ENCODE measurements at regions not wholly inside any gene's neighbourhood (a gene's known extent, or its start where the extent isn't known, plus 50 kb on each side); places are given as distances from the start of the nearest gene placed in this dataset.

DNA sequence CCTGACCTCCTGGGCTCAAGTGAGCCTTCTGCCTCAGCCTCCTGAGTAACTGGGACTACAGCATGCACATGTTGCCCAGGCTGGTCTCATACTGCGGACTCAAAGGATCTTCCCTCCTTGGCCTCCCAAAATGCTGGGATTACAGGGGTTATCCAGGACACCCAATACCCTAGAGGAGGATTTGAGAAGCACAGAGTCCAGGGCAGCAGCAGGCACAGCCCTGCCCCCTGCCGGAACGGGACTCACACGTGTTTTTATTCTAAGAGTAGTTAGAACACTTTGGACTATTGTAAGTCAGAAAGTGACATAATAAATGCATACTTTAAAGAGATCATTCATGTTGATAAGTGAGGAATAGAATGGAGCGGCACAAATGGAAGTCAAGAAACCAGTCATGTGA is 80.2 kb downstream of the C6orf118 start:
- ATAC-seq (no peak), DNase-seq (ENCODE audit: missing footprints) (no peak)
- intact Hi-C loops (cut with DNase I): no loop called here

DNA sequence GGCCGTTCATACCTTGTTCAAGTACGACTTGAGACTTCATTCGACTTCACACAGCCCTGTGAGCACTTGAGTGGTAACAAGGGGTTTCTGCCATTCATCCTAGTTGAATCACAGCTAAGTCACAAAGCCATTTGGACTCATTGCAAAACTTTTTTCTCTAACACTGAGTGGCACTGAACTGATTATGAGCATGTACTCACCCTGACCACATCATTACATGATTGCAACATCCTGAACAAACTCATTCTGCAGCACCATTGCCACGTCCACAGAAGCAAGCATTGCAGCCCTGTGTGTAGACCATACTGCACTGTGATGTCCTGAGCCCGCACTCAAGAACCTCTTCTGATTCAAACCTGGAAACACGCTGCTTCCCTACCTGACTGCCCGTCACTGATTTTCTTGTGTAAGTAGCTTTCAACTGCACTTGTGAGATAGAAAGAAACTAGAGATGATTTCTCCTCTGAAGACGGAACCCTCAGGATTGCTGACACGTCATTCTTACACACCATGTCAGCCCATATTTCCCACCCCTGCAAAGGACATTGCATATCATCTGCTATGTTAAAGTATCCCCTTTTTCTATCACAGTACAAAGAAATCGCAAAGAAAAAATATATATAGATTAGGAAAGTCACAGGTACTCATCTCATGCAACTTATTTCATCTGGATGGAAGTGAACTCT is 81.6 kb downstream of the C6orf118 start:
- no peak for DNase-seq (ENCODE audit: missing footprints)
- no peak for ATAC-seq
- intact Hi-C loops (cut with DNase I): no loop called here

DNA sequence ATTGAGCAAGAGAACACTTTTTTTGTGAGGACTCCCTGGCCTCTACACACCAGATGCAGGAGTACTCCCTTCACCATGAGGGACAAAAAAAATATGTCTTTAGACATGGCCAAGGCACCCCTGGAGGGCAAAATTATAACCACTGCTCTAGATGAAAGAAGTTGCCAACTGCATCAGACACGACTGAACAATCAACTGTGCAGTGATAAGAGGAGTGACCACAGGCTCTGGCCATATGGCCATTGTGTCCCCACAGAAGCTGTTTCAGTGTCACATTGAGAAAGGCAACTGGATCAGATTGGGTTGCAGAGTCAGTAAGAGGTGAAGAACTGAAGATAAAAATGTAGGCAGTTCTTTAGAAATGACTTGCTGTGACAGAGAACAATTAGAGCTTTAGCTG is 85.7 kb downstream of the C6orf118 start:
- ATAC-seq: no peak
- intact Hi-C loops (cut with DNase I): no loop called here
- no peak for DNase-seq (ENCODE audit: missing footprints)

DNA sequence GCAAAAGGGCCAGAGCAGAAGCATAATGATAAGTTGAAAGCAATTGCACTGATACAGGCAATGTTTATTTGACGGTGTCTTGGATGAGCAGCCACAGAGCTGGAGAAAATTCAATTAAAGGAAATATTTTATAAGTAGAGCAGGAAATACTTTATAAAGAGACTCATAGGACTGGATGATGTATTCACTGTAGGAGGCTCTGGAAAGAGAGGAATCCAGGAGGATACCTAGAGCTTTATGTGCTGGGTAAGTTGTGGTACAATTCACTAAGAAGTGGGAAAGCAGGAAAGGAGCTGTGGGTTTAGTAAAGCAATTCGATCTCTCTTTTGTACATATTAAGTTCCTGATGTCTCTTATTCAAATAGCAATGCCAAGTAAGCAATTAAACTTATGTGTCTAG is 86.3 kb downstream of the C6orf118 start:
- ATAC-seq: no peak
- intact Hi-C loops (cut with DNase I): no loop called here
- DNase-seq (ENCODE audit: missing footprints): no peak

DNA sequence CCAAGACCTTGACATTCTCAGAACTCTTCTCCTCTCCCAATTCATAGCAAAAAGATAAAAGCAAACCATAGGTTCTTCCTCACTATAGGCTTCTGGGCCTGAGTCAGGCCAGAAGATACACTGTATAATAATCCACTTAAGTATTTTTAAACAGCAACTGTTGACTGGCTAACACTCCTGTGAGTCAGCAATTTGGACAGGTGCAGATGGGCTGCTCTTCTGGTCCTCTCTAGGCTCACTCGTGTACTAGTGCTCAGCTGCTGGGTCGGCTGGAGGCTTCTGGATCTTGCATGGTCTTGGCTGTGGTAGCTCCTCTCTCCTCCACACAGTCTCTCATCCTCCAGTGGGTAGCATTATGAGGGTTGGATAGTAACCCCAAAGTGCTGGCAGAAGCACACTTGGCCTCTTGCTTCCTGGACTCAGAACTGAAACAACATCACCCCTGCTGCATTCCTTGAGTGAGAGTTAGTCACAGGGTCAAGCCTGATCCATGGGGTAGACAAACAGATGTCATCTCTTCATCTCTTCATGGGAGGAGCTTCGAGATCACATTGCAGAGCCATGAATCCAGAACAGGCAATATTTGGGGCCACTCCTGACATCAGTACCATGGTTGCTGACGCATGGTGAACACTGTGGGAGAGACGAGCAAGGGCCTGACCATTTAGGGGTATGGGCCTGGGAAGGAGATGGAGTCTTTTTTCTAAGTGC is 86.9 kb downstream of the C6orf118 start:
- intact Hi-C loops (cut with DNase I): no loop called here
- DNase-seq (ENCODE audit: missing footprints) (no peak), ATAC-seq (no peak)

DNA sequence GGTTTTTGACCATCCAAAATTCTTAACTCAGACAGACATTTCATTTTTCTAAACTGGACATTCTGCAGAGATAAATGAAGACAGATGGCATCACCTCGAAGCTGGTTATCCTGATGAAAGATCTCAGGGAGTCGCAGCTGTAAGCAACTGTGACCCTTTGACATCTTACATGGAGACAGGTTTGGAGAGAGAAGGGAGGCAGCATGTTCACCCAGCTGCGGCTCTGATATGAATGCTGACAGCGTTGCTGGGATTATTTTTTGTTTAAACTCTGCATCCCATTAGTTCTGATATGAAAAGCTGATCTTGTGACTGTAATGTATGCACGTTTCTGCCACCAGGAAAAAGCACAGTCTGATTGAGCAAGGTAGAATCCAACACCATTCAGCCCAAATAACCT is 89.4 kb downstream of the C6orf118 start:
- DNase-seq (ENCODE audit: missing footprints) (no peak), ATAC-seq (no peak)
- intact Hi-C loops (cut with DNase I): no loop called here

DNA sequence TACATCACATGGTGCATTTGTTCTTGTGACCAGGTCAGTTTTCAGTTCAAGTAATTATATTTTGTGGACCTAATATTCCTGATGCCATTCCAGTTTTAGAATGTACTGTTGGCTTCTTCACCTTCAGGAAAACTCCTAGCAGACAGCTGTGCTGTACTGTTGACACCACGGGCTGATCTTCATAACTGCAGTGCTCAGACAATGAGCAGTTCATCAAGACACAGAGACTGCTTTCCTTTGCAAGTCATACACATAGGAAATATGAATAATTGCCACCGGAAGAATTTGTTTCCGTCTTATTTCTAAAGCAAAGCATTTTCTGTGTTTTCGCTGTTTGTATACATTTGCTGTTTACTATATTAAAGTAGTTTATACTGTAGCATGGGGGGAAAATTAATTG is 89.8 kb downstream of the C6orf118 start:
- ATAC-seq (no peak), DNase-seq (ENCODE audit: missing footprints) (no peak)
- intact Hi-C loops (cut with DNase I): no loop called here

DNA sequence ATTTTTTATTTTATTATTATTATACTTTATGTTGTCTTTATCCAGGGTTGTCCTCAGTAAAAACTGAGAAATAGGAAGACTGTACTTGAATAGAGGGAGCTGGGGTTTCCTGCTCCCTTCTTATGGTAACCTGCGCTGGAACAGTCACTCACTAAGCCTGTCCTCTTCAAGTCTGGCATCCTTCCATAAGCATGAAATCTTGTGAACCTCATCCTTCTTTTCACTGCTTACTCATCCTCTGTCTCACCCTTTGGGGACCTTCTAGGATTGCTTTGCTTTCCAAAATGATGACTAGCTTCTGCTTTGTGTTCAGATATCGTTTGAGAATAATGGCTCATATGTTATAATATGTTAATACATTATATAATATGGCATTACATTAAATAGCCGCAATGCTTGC is 90.6 kb downstream of the C6orf118 start:
- ATAC-seq: no peak
- no peak for DNase-seq (ENCODE audit: missing footprints)
- intact Hi-C loops (cut with DNase I): no loop called here

DNA sequence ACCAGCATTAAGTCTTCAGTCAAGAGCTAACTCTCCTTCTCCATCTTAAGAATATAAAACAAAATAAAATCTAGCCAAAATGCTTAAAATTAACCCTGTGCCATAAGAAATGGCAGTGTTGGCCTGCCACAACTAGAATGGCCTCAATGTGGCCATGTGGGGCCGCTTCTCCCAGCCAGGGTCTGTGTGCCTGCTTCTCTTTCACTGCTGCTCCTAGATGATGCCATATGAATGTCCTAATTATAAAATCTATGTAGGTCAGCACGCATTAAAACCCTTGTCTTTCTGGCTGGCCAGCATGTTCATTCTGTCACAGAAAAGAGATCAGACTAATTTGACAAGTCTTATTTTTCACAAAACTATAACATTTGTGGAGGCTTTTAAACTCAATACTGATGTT is 102.6 kb downstream of the C6orf118 start:
- intact Hi-C loops (cut with DNase I): no loop called here
- no peak for ATAC-seq
- DNase-seq (ENCODE audit: missing footprints): no peak

DNA sequence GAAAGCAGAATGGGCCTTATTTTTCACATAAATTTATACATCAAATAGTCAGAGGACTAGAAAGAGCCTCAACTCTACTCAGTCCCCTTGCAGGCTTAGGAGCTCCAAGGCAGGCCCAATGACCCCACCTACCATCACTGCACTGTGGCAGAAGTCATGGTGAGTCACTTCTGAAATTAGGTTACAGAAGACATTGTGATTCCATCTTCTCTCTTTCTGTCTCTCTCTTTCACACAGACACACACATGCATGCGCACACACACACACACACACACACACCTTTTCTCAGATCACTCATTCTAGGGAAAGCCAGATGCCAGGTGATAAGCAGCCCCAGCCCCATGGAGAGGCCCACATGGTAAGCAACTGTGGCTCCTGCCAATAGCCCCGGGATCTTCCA is 103.8 kb downstream of the C6orf118 start:
- DNase-seq (ENCODE audit: missing footprints) (no peak), ATAC-seq (no peak)
- intact Hi-C loops (cut with DNase I): no loop called here

DNA sequence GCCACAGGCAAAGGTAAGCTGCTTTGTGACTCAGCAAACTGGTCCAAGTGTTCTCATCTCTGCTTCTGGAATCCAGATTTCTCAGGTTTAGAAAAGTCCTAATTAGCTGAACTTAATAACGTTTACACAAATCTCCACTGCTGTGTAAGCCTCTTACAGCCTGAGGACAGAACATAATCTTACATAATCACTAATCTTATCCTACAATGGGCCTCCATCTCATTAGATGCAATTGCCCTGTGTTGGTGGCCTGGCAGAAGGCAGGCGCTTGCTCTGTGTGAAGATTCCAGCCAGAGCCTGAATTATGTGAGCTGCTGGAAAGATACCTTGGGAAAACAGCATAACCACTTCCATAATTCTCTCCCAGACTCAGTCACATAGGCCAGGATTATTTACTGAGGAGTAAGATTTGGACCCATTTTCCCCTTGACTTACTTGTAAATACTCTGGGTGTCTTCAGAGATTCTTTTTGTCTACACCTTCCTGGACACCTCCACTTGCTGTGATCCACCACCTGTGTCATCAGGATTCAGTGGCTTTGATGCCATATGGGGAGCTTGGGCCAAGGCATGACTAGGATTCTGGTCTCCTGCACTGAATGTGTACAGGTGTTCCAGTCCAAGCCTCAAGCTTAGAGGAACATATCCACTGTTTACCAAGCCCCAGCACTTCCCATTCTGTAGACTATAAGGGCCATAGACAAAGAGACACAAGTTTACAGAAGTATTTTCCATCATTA is 104.4 kb downstream of the C6orf118 start:
- DNase-seq (ENCODE audit: missing footprints) (no peak), ATAC-seq (no peak)
- intact Hi-C loops (cut with DNase I): no loop called here

DNA sequence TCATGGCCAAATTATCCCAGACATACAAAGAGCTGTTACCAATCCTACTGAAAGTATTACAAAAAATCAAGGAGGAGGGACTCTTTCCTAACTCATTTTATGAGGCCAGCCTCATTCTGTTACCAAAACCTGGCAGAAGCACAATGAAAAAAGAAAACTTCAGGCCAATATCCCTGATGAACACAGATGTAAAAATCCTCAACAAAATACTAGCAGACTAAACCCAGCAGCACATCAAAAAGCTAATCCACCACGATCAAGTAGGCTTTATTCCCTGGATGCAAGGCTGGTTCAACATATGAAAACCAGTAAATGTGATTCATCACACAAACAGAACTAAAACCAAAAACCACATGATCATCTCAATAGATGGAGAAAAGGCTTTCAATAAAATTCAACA is 109.2 kb downstream of the C6orf118 start:
- DNase-seq (ENCODE audit: missing footprints) (no peak), ATAC-seq (no peak)
- intact Hi-C loops (cut with DNase I): no loop called here

DNA sequence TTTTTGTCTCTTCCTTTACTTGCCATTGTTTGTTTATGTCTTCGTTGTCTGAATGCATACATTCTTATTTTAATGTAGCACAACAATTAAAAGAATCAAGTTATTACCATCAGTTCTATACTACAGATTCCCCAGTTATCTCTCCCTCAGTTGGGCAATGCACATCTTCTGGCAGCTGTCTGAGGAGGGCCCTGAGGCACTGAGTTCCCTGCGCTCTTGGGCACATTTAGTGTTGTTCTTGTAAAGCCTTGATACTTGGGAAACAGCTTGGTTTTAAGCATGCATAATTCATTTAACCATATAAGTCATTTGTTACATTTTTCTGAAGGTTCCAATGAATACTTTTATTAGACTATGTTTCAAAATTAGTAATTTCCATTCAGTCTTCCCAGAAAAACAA is 117.9 kb downstream of the C6orf118 start:
- intact Hi-C loops (cut with DNase I): no loop called here
- ATAC-seq: no peak
- DNase-seq (ENCODE audit: missing footprints): no peak

DNA sequence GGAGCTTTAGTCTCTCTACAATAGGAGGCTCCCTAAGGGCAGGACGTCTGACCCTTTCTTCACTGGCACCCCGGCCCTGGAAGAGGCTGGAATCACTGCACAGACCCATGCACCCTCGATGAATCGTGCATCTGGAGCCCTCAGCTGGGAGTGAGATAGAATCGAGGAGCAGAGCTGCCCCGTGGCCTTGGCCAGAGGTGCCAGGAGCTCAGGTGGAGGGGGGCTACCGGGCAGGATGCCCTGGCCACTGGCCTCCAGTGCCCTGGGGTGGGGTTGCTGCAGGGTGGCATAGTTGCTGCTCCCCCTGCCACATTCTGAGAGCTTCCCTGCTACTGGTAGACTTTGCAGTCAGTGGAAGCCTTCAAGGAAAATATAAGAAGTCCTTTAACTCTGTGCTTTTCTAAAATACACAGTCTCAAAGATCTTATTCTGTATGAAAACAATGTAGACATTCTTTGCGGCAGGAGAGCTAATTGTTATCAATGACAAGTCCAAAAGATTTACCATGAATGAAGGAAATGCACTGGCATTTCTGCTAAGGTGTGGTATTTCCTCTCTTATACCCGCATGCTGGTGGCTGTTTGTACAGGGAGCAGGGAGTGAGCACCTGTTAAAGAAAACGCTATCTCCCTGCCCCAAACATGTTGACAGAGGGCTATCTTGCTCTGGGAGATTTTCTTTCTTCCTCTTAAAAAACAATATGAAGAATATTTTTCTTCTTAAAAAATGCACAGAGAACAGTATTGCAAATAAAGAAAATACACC is 122.8 kb downstream of the C6orf118 start:
- DNase-seq (ENCODE audit: missing footprints): no peak
- no peak for ATAC-seq
- intact Hi-C loops (cut with DNase I): no loop called here

DNA sequence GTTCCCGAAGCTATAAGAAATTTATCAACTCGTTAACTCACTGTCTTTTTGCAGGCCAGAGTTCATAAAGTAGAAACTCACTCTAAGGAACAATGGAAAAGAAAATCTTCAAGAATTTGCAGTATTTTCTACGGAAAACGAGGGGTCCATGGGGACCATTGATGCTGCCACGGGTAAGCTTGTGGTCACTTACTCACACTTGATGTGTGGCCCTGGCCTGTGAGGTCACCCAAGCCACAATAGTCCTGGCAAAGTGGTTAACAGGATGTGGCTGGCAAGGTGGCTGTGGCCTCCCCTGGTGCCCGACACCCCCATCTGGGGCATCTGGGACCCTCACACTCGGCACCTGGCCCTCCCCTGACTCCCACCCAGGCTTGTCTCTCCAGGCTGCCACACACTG is 123.4 kb downstream of the C6orf118 start:
- DNase-seq (ENCODE audit: missing footprints) (no peak), ATAC-seq (no peak)
- intact Hi-C loops (cut with DNase I): no loop called here

DNA sequence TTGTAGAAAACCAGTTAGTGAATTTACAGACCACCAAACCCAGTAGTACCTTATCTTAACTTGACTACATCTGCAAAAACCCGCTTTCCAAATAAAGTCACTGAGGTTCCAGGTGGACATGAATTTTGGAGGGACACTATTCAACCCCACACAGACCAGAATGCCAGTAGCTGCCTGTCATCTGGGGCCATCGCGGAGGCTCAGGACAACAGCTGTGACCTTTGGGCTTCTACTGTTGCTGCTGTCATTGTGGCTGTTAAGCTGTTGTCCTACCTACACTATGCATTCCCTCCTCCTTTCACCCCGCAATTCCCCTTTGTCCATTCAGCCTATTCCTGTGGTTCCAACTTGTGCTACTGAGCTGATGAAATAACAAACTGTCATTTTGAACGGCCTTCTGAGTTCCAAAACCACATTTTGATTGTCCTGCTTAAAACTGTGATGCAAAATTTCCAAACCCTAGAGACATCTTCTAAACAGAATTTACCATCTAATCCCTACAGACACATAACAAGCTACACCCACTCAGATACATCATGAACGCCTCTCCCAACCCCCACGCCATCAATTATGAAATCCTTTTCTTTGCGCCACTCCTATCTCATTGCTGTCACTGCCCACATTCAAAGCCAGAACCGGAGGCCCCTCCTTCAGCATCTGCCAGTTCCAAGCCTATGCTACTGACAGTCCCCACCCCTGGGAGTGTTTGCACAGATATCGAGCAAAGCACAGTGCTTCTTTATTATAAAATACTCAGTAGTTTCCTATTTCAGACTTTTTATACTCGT is 125.0 kb downstream of the C6orf118 start:
- peak; percentile 66 for DNase-seq (ENCODE audit: missing footprints)
- intact Hi-C loops (cut with DNase I): no loop called here
- ATAC-seq: peak; percentile 92

DNA sequence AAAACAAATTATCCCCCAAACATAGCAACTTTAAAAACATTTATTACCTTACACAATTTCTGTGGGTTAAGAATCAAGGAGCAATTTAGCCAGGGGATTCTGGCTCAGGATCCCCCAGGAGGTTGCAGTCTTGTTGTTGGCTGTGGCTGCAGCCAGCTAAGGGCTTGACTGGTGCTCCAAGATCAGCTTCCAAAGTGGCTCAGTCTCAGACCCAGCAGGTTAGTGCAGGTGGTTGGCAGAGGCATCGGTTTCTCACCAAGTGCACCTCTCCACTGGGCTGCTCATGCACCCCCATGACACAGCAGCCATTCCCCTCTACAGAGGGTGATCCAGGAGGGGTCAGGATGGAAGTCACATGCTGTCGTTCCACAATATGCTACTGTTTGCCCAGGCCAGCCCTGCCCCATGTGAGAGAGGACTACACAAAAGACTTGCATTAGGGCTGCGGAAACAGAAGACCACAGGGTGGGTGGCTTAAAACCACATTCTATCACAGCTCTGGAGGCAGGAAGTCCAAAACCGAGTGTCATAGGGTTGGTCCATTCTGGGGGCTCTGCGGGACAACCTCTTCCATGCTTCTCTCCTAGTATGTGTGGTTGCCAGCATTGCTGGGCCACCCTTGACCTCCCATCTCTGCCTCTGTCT is 125.8 kb downstream of the C6orf118 start:
- ATAC-seq (no peak), DNase-seq (ENCODE audit: missing footprints) (no peak)
- intact Hi-C loops (cut with DNase I): no loop called here

DNA sequence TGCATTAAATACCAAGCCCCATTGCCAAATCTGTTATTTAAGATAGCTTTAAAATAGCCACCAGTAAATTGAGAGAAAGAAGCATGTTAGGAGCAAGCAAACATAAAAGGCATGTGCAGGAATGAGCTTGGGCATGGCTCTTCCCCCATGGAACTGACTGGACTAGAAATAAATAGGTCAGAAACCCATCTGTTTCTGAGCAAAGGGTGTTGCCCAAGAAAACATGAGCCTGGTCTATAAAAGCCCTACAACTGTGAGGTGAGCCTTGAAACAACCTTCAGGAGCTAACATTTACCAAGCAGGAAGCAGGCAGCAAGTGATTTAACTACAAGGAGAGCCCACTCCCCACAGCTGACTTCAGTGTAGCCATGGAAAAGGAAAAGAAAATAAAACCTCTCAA is 126.3 kb downstream of the C6orf118 start:
- intact Hi-C loops (cut with DNase I): no loop called here
- DNase-seq (ENCODE audit: missing footprints) (no peak), ATAC-seq (no peak)
